ENCODE measurements at regions not wholly inside any gene's neighbourhood (a gene's known extent, or its start where the extent isn't known, plus 50 kb on each side); places are given as distances from the start of the nearest gene placed in this dataset.
"Not testable (repeated sequence)": the region's sequence is repeated elsewhere in the genome, so short reads cannot be mapped to it uniquely, and the experiment has no call there.

DNA sequence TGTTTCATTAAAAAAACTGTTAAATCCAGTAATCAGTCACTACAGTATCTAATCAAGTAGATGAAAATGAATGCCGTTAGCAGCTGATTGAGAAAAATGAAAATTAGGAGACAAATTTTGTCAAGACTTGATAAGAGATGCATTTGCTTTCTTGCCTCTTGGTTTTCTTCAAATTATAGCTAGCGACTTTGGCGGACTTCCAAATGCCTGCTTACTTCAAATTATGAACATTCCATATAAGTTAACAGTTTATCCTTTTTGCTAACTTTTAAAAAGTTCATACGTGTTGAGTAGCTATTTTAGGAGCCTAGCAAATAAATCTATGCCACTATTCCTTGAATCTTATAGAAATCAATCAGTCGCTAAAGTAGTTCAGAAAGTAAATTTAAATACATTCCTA, 58.8 kb downstream of the PPP4R3C start:
- Histone ChIP-seq H3K4me3 (ENCODE audit: low read length) (no peak overlapping the region), H3K27me3 (ENCODE audit: insufficient read depth, low read length) (no peaks in the 10 kb centered on the region), H2AFZ (ENCODE audit: low read depth, low read length) (no peak overlapping the region), H3K9me3 (ENCODE audit: low read length) (no peaks in the 10 kb centered on the region), H3K4me1 (ENCODE audit: insufficient read depth, low read length) (no peaks in the 10 kb centered on the region), H3K36me3 (ENCODE audit: insufficient read depth, low read length) (no peaks in the 10 kb centered on the region)

DNA sequence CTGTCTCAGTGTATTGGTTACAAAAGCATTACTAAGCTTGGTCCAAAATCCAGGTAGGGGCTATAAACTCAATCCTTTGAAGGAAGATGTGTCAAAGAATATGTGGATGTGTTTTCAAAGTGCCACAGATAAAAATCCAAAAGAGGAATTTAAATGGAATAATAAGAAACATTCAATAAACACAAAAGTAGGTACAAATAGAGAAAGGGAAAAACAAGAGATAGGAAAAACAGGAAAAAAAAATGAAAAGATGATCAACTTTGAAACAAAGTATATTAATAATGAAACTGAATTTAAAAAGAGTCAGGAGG, 64.0 kb downstream of the PPP4R3C start:
- H2AFZ ChIP-seq (ENCODE audit: low read depth, low read length), result no peak overlapping the region
- H3K27me3 ChIP-seq (ENCODE audit: insufficient read depth, low read length), result no peaks in the 10 kb centered on the region
- H3K9me3 ChIP-seq (ENCODE audit: low read length), result no peaks in the 10 kb centered on the region
- no peak overlapping the region for H3K4me3 ChIP-seq (ENCODE audit: low read length)
- no peaks in the 10 kb centered on the region for H3K36me3 ChIP-seq (ENCODE audit: insufficient read depth, low read length)
- H3K4me1 ChIP-seq (ENCODE audit: insufficient read depth, low read length), result no peaks in the 10 kb centered on the region

DNA sequence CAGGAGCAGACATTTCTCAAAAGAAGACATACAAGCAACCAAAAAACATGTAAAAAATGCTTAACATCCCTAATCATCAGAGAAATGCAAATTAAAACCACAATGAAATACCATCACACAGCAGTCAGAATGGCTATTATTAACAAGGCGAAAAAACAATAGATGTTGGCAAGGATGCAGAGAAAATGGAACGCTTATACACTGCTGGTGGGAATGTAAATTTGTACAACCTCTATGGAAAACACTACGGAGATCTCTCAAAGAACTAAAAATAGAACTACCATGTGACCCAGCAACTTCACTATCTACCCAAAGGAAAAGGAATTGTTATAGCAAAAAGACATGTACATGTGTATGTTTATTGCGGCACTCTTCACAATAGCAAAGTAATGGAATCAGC, 71.5 kb downstream of the PPP4R3C start:
- H3K36me3 ChIP-seq (ENCODE audit: insufficient read depth, low read length), result no peaks in the 10 kb centered on the region
- no peaks in the 10 kb centered on the region for H3K9me3 ChIP-seq (ENCODE audit: low read length)
- H3K4me1 ChIP-seq (ENCODE audit: insufficient read depth, low read length), result no peaks in the 10 kb centered on the region
- no peaks in the 10 kb centered on the region for H3K27me3 ChIP-seq (ENCODE audit: insufficient read depth, low read length)
- H3K4me3 ChIP-seq (ENCODE audit: low read length), result no peak overlapping the region
- no peak overlapping the region for H2AFZ ChIP-seq (ENCODE audit: low read depth, low read length)

DNA sequence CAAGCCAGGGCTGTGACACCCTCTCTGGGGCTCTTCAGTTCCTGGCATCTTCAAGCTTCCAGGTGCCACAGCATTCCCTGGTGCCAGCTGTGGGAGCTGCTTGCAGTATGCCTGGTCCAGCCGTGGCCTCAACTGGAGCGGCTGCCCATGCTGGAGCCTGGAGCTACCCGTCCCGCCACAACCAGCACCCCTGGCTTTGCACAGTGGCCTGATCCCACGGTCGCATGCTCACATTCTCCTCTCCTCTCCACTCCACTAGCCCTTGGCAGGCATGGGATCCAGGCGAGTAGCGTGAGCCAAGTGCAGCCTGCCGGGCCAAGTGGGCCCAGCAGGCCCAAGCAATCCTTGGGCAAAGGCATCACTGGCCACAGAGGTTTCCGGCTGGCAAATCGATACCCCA, 81.7 kb downstream of the PPP4R3C start:
- no peaks in the 10 kb centered on the region for H3K9me3 ChIP-seq (ENCODE audit: low read length)
- H3K27me3 ChIP-seq (ENCODE audit: insufficient read depth, low read length), result no peaks in the 10 kb centered on the region
- no peak overlapping the region for H3K4me3 ChIP-seq (ENCODE audit: low read length)
- no peaks in the 10 kb centered on the region for H3K4me1 ChIP-seq (ENCODE audit: insufficient read depth, low read length)
- H2AFZ ChIP-seq (ENCODE audit: low read depth, low read length), result no peak overlapping the region
- no peaks in the 10 kb centered on the region for H3K36me3 ChIP-seq (ENCODE audit: insufficient read depth, low read length)

DNA sequence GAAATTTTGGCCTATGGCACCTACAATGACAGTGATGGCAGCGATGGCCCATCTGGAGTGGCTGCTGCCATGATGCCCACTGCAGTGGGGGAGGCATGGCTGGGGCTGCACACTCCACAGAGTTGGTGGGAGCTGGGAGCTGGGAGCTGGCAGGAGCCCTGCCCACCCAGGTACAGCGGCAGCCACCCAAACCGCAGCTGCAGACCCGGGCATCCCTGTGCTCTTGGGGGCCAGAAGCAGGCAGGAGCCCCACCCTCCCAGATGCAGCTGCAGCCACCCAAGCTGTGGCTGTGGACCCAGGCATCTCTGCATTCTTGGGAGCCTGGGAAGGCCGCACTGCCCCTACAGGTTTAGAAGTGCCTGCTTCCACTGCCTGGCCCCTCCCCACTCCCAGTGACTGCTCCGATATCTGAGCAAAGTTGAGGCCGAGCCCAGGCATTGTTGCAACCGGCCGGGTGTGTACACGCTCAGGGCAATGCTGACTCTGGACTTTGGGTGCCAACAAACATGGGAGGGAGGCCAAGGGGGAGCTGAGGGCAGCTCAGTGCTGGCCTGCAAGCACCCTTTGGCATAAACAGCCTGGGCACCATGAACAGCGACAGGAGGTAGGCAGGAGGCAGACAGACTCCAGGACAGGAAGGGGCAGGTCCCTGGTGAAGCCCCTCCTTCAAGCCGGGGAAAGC, 82.8 kb downstream of the PPP4R3C start:
- H3K4me3 ChIP-seq (ENCODE audit: low read length), result no peak overlapping the region
- no peak overlapping the region for H2AFZ ChIP-seq (ENCODE audit: low read depth, low read length)
- H3K4me1 ChIP-seq (ENCODE audit: insufficient read depth, low read length), result no peaks in the 10 kb centered on the region
- no peaks in the 10 kb centered on the region for H3K36me3 ChIP-seq (ENCODE audit: insufficient read depth, low read length)
- H3K9me3 ChIP-seq (ENCODE audit: low read length), result no peaks in the 10 kb centered on the region
- no peaks in the 10 kb centered on the region for H3K27me3 ChIP-seq (ENCODE audit: insufficient read depth, low read length)

DNA sequence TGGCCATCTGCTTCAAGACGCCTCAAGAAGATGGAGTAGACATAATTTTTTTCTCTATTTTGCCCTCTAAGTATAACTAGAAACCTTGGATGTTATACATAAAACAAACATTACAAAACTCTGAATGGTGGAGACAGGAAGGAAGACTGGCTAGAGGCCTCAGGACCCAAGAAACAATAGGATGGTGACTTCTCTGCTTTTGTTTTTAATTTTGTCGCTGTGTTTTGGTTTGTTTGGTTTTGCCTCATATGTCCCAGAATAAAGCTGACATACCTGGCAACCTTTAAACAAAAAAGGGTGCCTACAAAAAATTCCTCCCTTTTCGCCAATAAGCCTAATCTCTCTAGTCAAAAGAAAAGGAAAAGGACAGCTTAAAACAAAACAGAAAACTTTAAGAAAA, 109.1 kb downstream of the PPP4R3C start:
- Histone ChIP-seq H3K4me3 (ENCODE audit: low read length) (no peak overlapping the region), H3K36me3 (ENCODE audit: insufficient read depth, low read length) (no peaks in the 10 kb centered on the region), H2AFZ (ENCODE audit: low read depth, low read length) (no peak overlapping the region), H3K27me3 (ENCODE audit: insufficient read depth, low read length) (no peaks in the 10 kb centered on the region), H3K9me3 (ENCODE audit: low read length) (no peaks in the 10 kb centered on the region), H3K4me1 (ENCODE audit: insufficient read depth, low read length) (peaks cover 3% of the 10 kb centered on the region)

DNA sequence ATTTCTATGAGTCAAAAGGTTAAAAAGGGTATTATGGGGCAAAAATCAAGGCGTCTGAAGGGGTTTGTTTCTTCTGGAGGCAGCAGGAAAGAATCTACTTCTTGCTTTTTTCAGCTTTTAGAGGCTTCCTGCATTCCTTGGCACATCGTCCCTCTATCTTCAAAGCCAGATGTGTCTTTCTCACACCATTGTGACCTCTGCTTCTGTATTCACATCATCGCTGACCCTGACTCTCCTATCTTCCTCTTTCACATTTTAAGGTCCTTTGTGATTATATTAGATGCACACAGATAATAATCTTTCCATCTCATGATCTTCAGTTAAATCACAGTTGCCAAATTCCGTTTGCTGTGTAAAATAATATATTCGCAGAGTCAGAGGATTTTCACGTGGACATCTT, 112.7 kb downstream of the PPP4R3C start:
- no peaks in the 10 kb centered on the region for H3K36me3 ChIP-seq (ENCODE audit: insufficient read depth, low read length)
- no peak overlapping the region for H3K4me3 ChIP-seq (ENCODE audit: low read length)
- no peak overlapping the region for H2AFZ ChIP-seq (ENCODE audit: low read depth, low read length)
- no peaks in the 10 kb centered on the region for H3K27me3 ChIP-seq (ENCODE audit: insufficient read depth, low read length)
- H3K4me1 ChIP-seq (ENCODE audit: insufficient read depth, low read length), result peaks cover 3% of the 10 kb centered on the region
- H3K9me3 ChIP-seq (ENCODE audit: low read length), result no peaks in the 10 kb centered on the region

DNA sequence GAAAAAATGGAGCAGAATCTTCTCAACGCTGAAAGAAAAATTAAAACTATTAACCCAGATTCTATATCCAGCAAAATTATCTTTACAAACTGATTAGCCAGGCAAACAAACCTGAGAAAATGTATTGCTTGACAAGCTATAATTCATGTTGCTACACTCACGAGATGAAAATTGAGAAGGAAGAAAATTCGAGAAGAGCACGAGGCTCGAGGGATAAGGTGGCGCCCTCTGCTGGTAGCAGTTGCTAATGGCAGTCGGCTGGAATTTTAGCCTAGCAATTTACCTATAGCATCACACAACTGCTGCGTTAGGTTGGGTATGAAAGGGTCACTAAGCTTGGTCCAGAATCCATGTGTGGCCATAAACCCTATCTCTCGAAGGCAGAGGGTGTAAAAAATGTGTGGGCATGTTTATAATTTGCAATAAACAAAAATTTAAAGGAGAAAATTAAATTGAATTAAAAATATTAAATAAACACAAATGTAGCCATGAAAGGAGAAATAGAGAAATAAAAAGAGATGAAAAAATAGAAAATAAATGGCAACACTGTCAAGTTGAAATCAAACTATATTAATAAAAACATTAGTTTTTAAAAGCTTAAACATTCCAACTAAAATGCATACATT, 126.6 kb downstream of the PPP4R3C start:
- Histone ChIP-seq H2AFZ (ENCODE audit: low read depth, low read length) (no peak overlapping the region), H3K4me1 (ENCODE audit: insufficient read depth, low read length) (no peaks in the 10 kb centered on the region), H3K9me3 (ENCODE audit: low read length) (no peaks in the 10 kb centered on the region), H3K4me3 (ENCODE audit: low read length) (no peak overlapping the region), H3K36me3 (ENCODE audit: insufficient read depth, low read length) (no peaks in the 10 kb centered on the region), H3K27me3 (ENCODE audit: insufficient read depth, low read length) (no peaks in the 10 kb centered on the region)

DNA sequence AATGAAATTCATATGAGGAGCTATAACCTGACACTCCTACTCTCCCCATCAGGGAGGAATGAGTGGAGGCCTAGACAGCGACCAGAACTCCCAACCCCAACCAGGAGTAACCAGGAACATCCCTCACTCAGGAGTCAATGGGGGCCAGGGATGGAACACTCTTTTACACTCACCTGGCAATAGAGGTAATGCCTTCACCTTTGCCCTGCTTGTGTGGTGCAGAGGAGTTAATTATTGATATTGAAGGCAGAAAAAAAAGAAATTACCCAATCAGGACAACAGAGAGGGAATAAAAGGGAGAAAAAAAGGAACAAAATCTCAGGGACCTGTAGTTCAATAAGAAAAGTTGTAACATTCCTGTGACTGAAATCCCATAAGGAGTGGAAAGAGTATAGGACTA, 141.5 kb downstream of the PPP4R3C start:
- H3K36me3 ChIP-seq (ENCODE audit: insufficient read depth, low read length), result no peaks in the 10 kb centered on the region
- no peak overlapping the region for H3K4me3 ChIP-seq (ENCODE audit: low read length)

DNA sequence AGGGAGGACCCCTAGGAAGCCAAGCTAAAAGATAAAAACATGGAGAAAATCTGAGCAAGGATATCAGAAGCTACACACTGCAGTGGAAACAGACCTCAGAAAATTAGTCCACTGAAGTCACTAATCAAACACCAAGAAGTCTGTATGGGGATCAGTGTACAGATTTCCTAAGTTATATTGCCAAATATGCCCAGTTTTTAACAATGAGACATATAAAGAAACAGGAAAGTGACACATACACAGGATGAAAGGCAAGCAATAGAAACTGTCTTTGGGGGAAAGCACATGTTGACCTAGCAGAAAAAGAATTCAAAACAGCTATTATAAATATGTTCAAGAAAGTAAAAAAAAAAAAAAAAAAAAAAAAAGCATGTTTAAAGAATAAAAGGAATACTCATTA, 153.7 kb downstream of the PPP4R3C start:
- Histone ChIP-seq H3K9me3 (ENCODE audit: low read length) (no peaks in the 10 kb centered on the region), H2AFZ (ENCODE audit: low read depth, low read length) (no peak overlapping the region), H3K27me3 (ENCODE audit: insufficient read depth, low read length) (no peaks in the 10 kb centered on the region), H3K4me1 (ENCODE audit: insufficient read depth, low read length) (no peaks in the 10 kb centered on the region), H3K36me3 (ENCODE audit: insufficient read depth, low read length) (no peaks in the 10 kb centered on the region), H3K4me3 (ENCODE audit: low read length) (no peak overlapping the region)

More for the DNA sequence above, 141.5 kb downstream of the PPP4R3C start:
- H2AFZ ChIP-seq (ENCODE audit: low read depth, low read length), result no peak overlapping the region
- no peaks in the 10 kb centered on the region for H3K27me3 ChIP-seq (ENCODE audit: insufficient read depth, low read length)
- no peaks in the 10 kb centered on the region for H3K4me1 ChIP-seq (ENCODE audit: insufficient read depth, low read length)
- no peaks in the 10 kb centered on the region for H3K9me3 ChIP-seq (ENCODE audit: low read length)

DNA sequence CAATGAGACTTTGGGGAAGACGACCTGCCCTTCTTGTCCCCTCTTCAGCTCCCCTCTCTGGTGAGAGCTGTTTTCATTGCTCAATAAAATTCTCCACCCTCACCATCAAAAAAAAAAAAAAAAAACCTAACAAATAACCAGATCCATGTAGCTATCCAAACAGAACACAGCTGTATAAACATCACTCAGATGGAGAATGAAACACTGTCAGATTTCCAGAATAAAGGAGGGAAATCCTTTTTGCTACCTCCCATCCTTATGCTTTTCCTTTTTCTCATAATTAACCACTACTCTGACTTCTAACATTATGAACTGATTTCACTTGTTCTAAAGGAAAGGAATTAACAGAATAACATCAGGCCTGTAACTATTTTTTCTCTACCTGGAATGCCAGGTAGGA, 155.6 kb downstream of the PPP4R3C start:
- Histone ChIP-seq H3K4me1 (ENCODE audit: insufficient read depth, low read length) (no peaks in the 10 kb centered on the region), H3K4me3 (ENCODE audit: low read length) (no peak overlapping the region), H3K27me3 (ENCODE audit: insufficient read depth, low read length) (no peaks in the 10 kb centered on the region), H3K36me3 (ENCODE audit: insufficient read depth, low read length) (no peaks in the 10 kb centered on the region), H3K9me3 (ENCODE audit: low read length) (no peaks in the 10 kb centered on the region), H2AFZ (ENCODE audit: low read depth, low read length) (no peak overlapping the region)

DNA sequence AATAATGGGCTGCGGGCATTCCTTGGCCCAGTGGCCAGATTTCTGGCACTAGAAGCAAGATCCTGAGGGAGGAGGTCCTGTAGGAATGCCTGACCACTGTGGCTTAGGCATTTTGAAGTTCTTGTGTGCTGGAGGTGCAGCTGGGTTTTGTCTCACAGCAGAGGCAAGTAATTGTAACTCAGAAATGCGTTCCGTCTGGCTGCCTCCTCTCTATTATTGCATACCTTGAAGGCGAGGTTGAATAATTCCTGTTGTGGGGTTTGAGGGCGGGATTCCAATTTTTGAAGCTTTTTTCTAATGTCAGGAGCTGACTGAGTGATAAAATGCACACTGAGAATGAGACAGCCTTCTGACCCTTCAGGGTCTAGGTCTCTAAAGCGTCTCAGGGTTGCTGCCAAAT, 170.6 kb downstream of the PPP4R3C start:
- H3K4me1 ChIP-seq (ENCODE audit: insufficient read depth, low read length); H2AFZ ChIP-seq (ENCODE audit: low read depth, low read length); H3K4me3 ChIP-seq (ENCODE audit: low read length); H3K36me3 ChIP-seq (ENCODE audit: insufficient read depth, low read length); H3K9me3 ChIP-seq (ENCODE audit: low read length); H3K27me3 ChIP-seq (ENCODE audit: insufficient read depth, low read length): not testable (repeated sequence)

DNA sequence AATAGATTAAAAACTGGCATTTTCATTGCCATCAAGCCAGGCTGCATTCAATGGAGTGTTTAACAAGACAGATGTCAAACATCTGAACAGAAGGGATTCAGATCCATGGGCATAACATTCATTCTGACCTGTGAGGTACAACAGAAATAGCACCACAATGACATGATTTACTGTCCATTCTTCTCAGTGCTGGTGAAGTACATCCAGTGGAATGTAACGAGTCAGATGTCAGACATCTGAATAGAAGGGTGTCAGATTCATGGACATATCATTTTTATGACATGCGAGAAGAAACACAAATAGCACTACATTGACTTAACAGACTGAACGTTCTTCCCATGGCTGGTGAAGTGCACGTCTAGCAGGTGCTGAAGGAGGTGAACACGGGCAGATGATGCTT, 186.4 kb downstream of the PPP4R3C start:
- no peak overlapping the region for H2AFZ ChIP-seq (ENCODE audit: low read depth, low read length)
- H3K36me3 ChIP-seq (ENCODE audit: insufficient read depth, low read length), result no peaks in the 10 kb centered on the region
- H3K4me3 ChIP-seq (ENCODE audit: low read length), result no peak overlapping the region
- H3K4me1 ChIP-seq (ENCODE audit: insufficient read depth, low read length), result no peaks in the 10 kb centered on the region
- no peaks in the 10 kb centered on the region for H3K27me3 ChIP-seq (ENCODE audit: insufficient read depth, low read length)
- no peaks in the 10 kb centered on the region for H3K9me3 ChIP-seq (ENCODE audit: low read length)

DNA sequence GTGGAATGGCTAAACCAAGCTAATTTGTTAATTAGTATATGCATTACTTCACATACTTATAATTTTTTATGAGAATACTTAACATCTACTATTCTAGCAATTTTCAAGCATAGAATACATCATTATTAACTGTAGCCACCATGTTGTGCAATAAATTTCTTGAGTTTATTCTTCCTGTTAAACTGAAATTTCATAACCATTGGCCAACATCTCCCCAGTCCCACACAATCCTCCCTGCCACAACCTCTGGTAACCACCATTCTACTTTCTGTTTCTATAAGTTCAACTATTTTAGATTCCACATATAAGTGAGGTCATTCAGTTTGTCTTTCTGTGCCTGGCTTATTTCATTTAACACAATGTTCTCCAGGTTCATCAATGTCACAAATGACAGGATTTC, 208.5 kb downstream of the PPP4R3C start:
- Histone ChIP-seq H3K4me3 (ENCODE audit: low read length) (no peak overlapping the region), H2AFZ (ENCODE audit: low read depth, low read length) (no peak overlapping the region), H3K36me3 (ENCODE audit: insufficient read depth, low read length) (no peaks in the 10 kb centered on the region), H3K9me3 (ENCODE audit: low read length) (no peaks in the 10 kb centered on the region), H3K4me1 (ENCODE audit: insufficient read depth, low read length) (no peaks in the 10 kb centered on the region), H3K27me3 (ENCODE audit: insufficient read depth, low read length) (no peaks in the 10 kb centered on the region)

All from neuron (in vitro differentiated cells).